Loucy (cell line): ENCODE measurements at regions not wholly inside any gene's neighbourhood (a gene's known extent, or its start where the extent isn't known, plus 50 kb on each side); places are given as distances from the start of the nearest gene placed in this dataset.

Experiments
- H2AFZ ChIP-seq: fragments of 200-600 bp; sonication (generic); 2 replicates; pipeline ENCODE4 v1.6.0; 2016; ENCODE audit warnings: antibody characterized with exemption, mild to moderate bottlenecking, low read length, moderate library complexity
- H3F3A ChIP-seq: fragments of 200-600 bp; 2 replicates; pipeline ENCODE4 v1.6.0; 2016; ENCODE audit warnings: antibody characterized with exemption, low read depth, mild to moderate bottlenecking
- H3K27me3 ChIP-seq: fragments of 200-600 bp; sonication (generic); 2 replicates; pipeline ENCODE4 v1.6.1; 2014; ENCODE audit warnings: low read length, mild to moderate bottlenecking; ENCODE audit not compliant: insufficient read depth, poor library complexity, severe bottlenecking
- H3K36me3 ChIP-seq: fragments of 200-600 bp; sonication (generic); 2 replicates; pipeline ENCODE4 v1.6.1; 2016; ENCODE audit warnings: low read length; ENCODE audit not compliant: insufficient read depth
- H3K4me1 ChIP-seq: fragments of 200-600 bp; sonication (generic); 2 replicates; pipeline ENCODE4 v1.5.1; 2014; ENCODE audit warnings: low read length, mild to moderate bottlenecking; ENCODE audit not compliant: insufficient read depth, poor library complexity, severe bottlenecking
- H3K4me2 ChIP-seq: fragments of 200-600 bp; sonication (generic); 2 replicates; pipeline ENCODE4 v1.6.0; 2014; ENCODE audit warnings: antibody characterized with exemption, low read length, low read depth, mild to moderate bottlenecking; ENCODE audit not compliant: poor library complexity, severe bottlenecking
- H3K4me3 ChIP-seq: fragments of 200-600 bp; sonication (generic); 2 replicates; pipeline ENCODE4 v1.5.1; 2014; ENCODE audit warnings: low read length, mild to moderate bottlenecking, mixed read lengths; ENCODE audit not compliant: poor library complexity, severe bottlenecking
- H3K79me2 ChIP-seq: fragments of 200-600 bp; sonication (generic); 2 replicates; pipeline ENCODE4 v1.6.1; 2014; ENCODE audit warnings: low read length; ENCODE audit not compliant: insufficient read depth
- H3K9ac ChIP-seq: fragments of 200-600 bp; sonication (generic); 2 replicates; pipeline ENCODE4 v1.6.0; 2014; ENCODE audit warnings: mild to moderate bottlenecking, low read depth, low read length, moderate library complexity; ENCODE audit not compliant: poor library complexity, severe bottlenecking
- H3K9me2 ChIP-seq: fragments of 200-600 bp; sonication (generic); replicated peaks from 2 replicates; pipeline ENCODE4 v1.6.1; 2016; ENCODE audit warnings: low read depth, low read length, mixed read lengths
- H3K9me3 ChIP-seq: fragments of 200-600 bp; sonication (generic); 2 replicates; pipeline ENCODE4 v1.6.1; 2014; ENCODE audit warnings: mild to moderate bottlenecking, antibody characterized with exemption, low read length, low read depth; ENCODE audit not compliant: insufficient read depth
- H4K20me1 ChIP-seq: fragments of 200-600 bp; sonication (generic); 2 replicates; pipeline ENCODE4 v1.6.0; 2014; ENCODE audit warnings: antibody characterized with exemption, low read length, mild to moderate bottlenecking; ENCODE audit not compliant: insufficient read depth, poor library complexity, severe bottlenecking
- EZH2phosphoT487 ChIP-seq: fragments of 200-600 bp; IDR thresholded peaks from 2 replicates; pipeline ENCODE4 v1.6.1; 2018; ENCODE audit warnings: antibody characterized with exemption, mild to moderate bottlenecking, moderate library complexity, borderline replicate concordance
- TF ChIP-seq, protein P1 (sequence below): fragments of 200-600 bp; sonication (generic); conservative IDR thresholded peaks from 2 replicates; pipeline ENCODE4 v1.5.1; 2014; ENCODE audit warnings: mild to moderate bottlenecking, antibody characterized with exemption, low read length

DNA sequence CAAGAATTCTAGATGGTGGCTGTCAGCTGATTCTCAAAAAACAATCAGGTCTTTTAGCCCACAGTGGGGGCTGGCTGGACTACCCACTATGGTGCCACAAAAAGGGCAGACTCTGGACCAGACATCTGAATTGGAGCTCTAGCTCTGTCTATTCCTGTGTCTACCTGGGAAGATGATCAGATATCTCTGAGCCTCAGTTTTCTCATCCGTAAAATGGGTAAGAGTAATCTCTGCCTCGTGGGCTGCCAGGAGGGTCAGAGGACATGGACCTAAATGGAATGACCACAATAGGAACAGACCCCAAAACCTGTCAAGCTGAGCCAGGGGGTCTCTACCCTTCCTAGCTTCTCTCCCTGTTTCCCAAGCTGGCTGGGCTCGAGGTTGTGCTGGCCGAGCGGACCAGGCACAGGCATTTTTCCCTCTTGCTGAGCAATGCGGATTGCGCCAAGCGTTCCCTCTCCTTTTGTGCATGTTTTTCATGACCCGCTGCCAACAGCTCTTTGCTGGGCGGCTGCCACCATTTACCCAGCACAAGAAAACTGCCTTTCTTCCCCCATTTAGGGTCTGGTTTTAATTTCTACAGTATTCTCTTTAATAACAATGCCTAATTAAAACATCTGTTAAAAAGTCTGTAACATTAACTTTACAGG is 74.7 kb upstream of the MAFB start:
- Histone ChIP-seq H3K4me3 (no peak overlapping the region), H3K9me3 (no peaks in the 10 kb centered on the region), H3K9me2 (no peaks in the 10 kb centered on the region), H3F3A (no peaks in the 10 kb centered on the region), H3K27me3 (no peaks in the 10 kb centered on the region), H3K36me3 (no peaks in the 10 kb centered on the region), H3K4me2 (no peak overlapping the region), H3K4me1 (peaks cover 10% of the 10 kb centered on the region), H3K79me2 (no peaks in the 10 kb centered on the region), H4K20me1 (no peaks in the 10 kb centered on the region), H3K9ac (no peak overlapping the region), H2AFZ (no peak overlapping the region)
- TF ChIP-seq, protein P1, sequence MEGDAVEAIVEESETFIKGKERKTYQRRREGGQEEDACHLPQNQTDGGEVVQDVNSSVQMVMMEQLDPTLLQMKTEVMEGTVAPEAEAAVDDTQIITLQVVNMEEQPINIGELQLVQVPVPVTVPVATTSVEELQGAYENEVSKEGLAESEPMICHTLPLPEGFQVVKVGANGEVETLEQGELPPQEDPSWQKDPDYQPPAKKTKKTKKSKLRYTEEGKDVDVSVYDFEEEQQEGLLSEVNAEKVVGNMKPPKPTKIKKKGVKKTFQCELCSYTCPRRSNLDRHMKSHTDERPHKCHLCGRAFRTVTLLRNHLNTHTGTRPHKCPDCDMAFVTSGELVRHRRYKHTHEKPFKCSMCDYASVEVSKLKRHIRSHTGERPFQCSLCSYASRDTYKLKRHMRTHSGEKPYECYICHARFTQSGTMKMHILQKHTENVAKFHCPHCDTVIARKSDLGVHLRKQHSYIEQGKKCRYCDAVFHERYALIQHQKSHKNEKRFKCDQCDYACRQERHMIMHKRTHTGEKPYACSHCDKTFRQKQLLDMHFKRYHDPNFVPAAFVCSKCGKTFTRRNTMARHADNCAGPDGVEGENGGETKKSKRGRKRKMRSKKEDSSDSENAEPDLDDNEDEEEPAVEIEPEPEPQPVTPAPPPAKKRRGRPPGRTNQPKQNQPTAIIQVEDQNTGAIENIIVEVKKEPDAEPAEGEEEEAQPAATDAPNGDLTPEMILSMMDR: no peak
- TF ChIP-seq EZH2phosphoT487: no peak

DNA sequence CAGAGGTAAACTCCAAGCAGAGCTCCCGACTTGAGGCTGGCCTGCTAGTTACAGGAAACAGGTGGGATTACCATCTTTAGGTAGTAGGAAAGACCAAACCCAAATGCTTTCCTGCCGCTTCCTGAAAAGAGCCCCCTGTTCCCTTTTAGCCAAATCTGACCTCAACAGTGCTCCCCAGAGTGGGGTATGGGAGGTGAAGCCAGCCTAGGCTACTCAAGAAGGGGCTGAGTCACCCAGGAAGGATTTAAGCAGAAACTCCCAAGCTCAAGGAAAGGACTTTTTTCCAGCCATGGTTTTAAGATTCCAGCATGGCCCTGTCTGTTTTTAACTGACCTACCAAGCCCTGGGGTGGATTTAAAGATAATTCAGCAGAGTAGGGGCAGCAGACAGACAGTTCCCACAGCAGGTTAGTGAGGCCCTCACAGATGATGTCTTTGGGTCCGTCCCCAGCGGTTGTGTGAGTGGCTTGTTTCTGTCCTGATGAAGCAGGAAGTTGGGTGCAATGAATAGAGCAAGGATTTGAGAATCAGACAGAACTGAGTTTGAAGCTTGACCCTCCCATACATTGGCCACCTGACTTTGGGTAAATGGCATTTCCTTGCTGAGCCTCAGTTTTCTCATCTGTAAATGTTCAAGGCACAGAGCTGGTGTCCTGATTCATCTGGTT is 76.9 kb upstream of the MAFB start:
- Histone ChIP-seq H3F3A (no peaks in the 10 kb centered on the region), H3K27me3 (no peaks in the 10 kb centered on the region), H3K4me2 (no peak overlapping the region), H3K4me3 (no peak overlapping the region), H3K9ac (no peak overlapping the region), H3K36me3 (no peaks in the 10 kb centered on the region), H3K9me3 (no peaks in the 10 kb centered on the region), H3K4me1 (peaks cover 10% of the 10 kb centered on the region), H4K20me1 (no peaks in the 10 kb centered on the region), H3K79me2 (no peaks in the 10 kb centered on the region), H2AFZ (peak overlapping the region; percentile 29), H3K9me2 (no peaks in the 10 kb centered on the region)
- TF ChIP-seq, protein P1: no peak
- TF ChIP-seq EZH2phosphoT487: no peak

DNA sequence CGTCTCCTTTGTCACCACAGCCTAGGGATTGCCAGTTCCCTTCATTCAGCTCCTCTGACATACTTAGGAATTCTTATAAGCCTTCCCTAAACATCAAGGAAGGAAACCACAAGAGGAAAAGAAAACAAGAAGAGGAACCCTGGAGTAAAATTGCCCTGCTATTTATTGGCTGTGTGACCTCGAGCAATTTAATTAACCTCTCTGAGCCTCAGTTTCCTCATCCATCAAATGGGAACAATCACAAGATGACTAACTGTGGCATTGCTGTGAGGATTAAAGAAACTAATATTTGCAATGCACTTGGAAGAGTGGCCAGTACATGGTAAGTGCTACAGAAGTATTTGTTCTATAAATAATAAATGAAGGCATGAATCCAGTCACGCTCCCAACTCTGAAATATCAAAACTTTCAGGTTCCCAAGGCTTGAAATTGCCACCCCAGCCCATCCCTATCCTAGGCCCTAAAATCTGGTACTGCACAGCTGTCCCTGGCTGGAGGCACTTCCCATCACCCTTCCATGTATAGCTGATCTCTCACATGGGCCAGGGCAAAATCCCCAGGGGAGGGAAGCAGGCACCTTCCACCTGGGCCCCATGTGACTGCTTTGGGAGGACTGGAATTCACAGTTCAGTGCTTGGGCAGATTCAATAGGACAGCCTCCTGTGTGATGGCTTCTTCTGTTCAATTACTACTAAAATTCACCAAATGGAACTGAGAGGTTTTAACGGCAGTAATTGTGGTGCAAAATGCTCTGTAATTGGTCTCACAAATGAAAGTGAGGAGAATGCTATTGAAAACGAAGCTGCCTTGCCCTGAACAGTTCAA is 78.0 kb upstream of the MAFB start:
- Histone ChIP-seq H3F3A (no peaks in the 10 kb centered on the region), H3K9me3 (no peaks in the 10 kb centered on the region), H3K79me2 (no peaks in the 10 kb centered on the region), H2AFZ (no peak overlapping the region), H3K4me2 (no peak overlapping the region), H3K36me3 (no peaks in the 10 kb centered on the region), H3K4me3 (no peak overlapping the region), H4K20me1 (no peaks in the 10 kb centered on the region), H3K4me1 (peaks cover 10% of the 10 kb centered on the region), H3K9ac (no peak overlapping the region), H3K9me2 (no peaks in the 10 kb centered on the region), H3K27me3 (no peaks in the 10 kb centered on the region)
- TF ChIP-seq EZH2phosphoT487: no peak
- TF ChIP-seq, protein P1: no peak
